A673 (cell line): ENCODE measurements at regions not wholly inside any gene's neighbourhood (a gene's known extent, or its start where the extent isn't known, plus 50 kb on each side); places are given as distances from the start of the nearest gene placed in this dataset.

Experiments
- BruUV-seq: library from RNA; stranded (reverse); fragments of 400-500 nt; replicated peaks from 2 replicates; lab custom pipeline; 2021; lab: Mats Ljungman, UMichigan
- CTCF ChIA-PET: fragments of 300-600 bp; sonication (Branson Sonifier 250); formaldehyde crosslinking; loops from one replicate; lab custom pipeline; 2022; ENCODE audit warnings: antibody characterized with exemption; lab: Charles Lee
- POLR2A ChIA-PET: fragments of 300-600 bp; sonication (Branson Sonifier 250); formaldehyde crosslinking; loops from one replicate; lab custom pipeline; 2022; ENCODE audit warnings: antibody characterized with exemption; ENCODE audit not compliant: low non-redundant PET; lab: Charles Lee
- DNase-seq: peaks from one replicate; pipeline ENCODE4 v3.0.0-alpha.2; 2015; ENCODE audit warnings: low spot score
- H3K27ac ChIP-seq: fragments of 200-600 bp; sonication (generic); 2 replicates; pipeline ENCODE4 v1.5.1; 2016; ENCODE audit warnings: mixed run types, low read depth, mild to moderate bottlenecking, mixed read lengths, antibody characterized with exemption, low read length; ENCODE audit not compliant: poor library complexity, severe bottlenecking
- H3K27me3 ChIP-seq: fragments of 200-600 bp; sonication (generic); replicated peaks from 2 replicates; pipeline ENCODE4 v1.6.1; 2017; ENCODE audit warnings: mixed run types, low read depth, mild to moderate bottlenecking, mixed read lengths, antibody characterized with exemption, low read length; ENCODE audit not compliant: insufficient read depth, poor library complexity
- H3K36me3 ChIP-seq: fragments of 200-600 bp; sonication (generic); 2 replicates; pipeline ENCODE4 v1.6.1; 2016; ENCODE audit warnings: mixed run types, mild to moderate bottlenecking, mixed read lengths, antibody characterized with exemption, low read length; ENCODE audit not compliant: insufficient read depth, poor library complexity, severe bottlenecking
- H3K4me1 ChIP-seq: fragments of 200-600 bp; sonication (generic); 2 replicates; pipeline ENCODE4 v1.6.1; 2017; ENCODE audit warnings: mixed run types, mild to moderate bottlenecking, mixed read lengths, antibody characterized with exemption, low read length; ENCODE audit not compliant: insufficient read depth, poor library complexity, severe bottlenecking
- H3K4me3 ChIP-seq: fragments of 200-600 bp; sonication (generic); 2 replicates; pipeline ENCODE4 v1.5.1; 2016; ENCODE audit warnings: low read depth, mixed run types, mild to moderate bottlenecking, mixed read lengths, low read length; ENCODE audit not compliant: poor library complexity, severe bottlenecking
- H3K9me3 ChIP-seq: fragments of 200-600 bp; sonication (generic); 2 replicates; pipeline ENCODE4 v1.6.1; 2016; ENCODE audit warnings: mixed run types, low read depth, mild to moderate bottlenecking, mixed read lengths, antibody characterized with exemption, low read length; ENCODE audit not compliant: poor library complexity, severe bottlenecking
- CTCF ChIP-seq: fragments of 300-800, 200-600 bp; sonication (generic); conservative IDR thresholded peaks from 2 replicates; pipeline ENCODE4 v1.5.1; 2017; ENCODE audit warnings: low read depth, mild to moderate bottlenecking, antibody characterized with exemption, low read length, moderate library complexity, mixed read lengths
- EZH2 ChIP-seq: fragments of 200-600 bp; sonication (generic); IDR thresholded peaks from 2 replicates; pipeline ENCODE4 v1.6.1; 2017; ENCODE audit warnings: borderline replicate concordance, low read depth, mild to moderate bottlenecking, mixed read lengths, antibody characterized with exemption, low read length; ENCODE audit not compliant: poor library complexity, severe bottlenecking
- intact Hi-C: fragments of 100-400 bp; cut with micrococcal nuclease; formaldehyde crosslinking; loops from one replicate; pipeline ENCODE4 v1.10.0; 2022; ENCODE audit not compliant: unreplicated experiment

DNA sequence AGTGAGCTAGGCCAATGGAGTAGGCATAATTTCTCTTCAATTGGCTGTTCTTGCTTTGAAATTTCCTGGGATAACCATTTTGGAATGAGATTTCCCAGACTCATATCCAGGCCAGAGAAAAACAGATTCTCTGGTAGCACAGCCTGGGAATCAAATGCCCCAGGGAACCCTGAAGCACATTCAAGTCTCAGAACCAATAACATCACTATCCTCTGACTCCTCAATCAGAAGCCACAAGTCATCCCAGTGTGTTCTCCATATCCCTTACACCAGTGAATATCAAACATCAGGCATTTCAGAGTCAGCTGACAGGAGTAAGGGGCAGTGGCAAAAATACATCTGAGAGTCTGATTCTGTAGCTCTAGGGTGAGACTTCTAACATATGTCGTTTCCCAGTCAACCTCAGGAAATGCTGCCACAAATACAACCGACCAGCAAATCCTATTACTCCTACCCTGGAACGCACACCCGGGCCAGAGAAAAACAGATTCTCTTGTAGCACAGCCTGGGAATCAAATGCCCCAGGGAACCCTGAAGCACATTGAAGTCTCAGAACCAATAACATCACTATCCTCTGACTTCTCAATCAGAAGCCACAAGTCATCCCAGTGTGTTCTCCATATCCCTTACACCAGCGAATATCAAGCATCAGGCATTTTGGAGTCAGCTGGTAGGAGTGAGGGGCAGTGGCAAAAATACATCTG lies 537.7 kb upstream of the NMUR2 start:
- no peak overlapping the region for H3K4me3 ChIP-seq
- ChIA-PET CTCF (no interaction called here), POLR2A (no interaction called here)
- no peaks in the 10 kb centered on the region for H3K27me3 ChIP-seq
- DNase-seq = no peak
- no peaks in the 10 kb centered on the region for H3K36me3 ChIP-seq
- H3K4me1 ChIP-seq = no peaks in the 10 kb centered on the region
- TF ChIP-seq EZH2 (no peak), CTCF (no peak)
- no peaks in the 10 kb centered on the region for H3K9me3 ChIP-seq
- intact Hi-C loops = no loop called here
- no peak overlapping the region for H3K27ac ChIP-seq
- no TSS peak for BruUV-seq

- Histone ChIP-seq H3K9me3 (no peaks in the 10 kb centered on the region), H3K27me3 (peaks cover 4% of the 10 kb centered on the region), H3K4me1 (no peaks in the 10 kb centered on the region), H3K36me3 (no peaks in the 10 kb centered on the region), H3K4me3 (no peak overlapping the region), H3K27ac (no peak overlapping the region)
- BruUV-seq = no TSS peak
- POLR2A ChIA-PET = no interaction called here
- peak; percentile 5 for DNase-seq
- intact Hi-C loops = no loop called here
- no peak for TF ChIP-seq EZH2
- TF ChIP-seq CTCF = no peak
- CTCF ChIA-PET = no interaction called here
Observed at GRCh38 chr5:152953788-152954483, 536.5 kb upstream of the GRIA1 start.

GRCh38 chr5:152956943-152957613 lies 533.4 kb upstream of the GRIA1 start:
- BruUV-seq = no TSS peak

More at GRCh38 chr5:152956943-152957613, 533.4 kb upstream of the GRIA1 start:
- ChIA-PET CTCF (no interaction called here), POLR2A (no interaction called here)
- intact Hi-C loops = no loop called here
- Histone ChIP-seq H3K9me3 (no peaks in the 10 kb centered on the region), H3K27me3 (peaks cover 7% of the 10 kb centered on the region), H3K4me1 (no peaks in the 10 kb centered on the region), H3K27ac (no peak overlapping the region), H3K36me3 (no peaks in the 10 kb centered on the region), H3K4me3 (no peak overlapping the region)
- TF ChIP-seq CTCF = no peak
- TF ChIP-seq EZH2 = no peak
- DNase-seq = no peak
